ENCODE measurements at regions not wholly inside any gene's neighbourhood (a gene's known extent, or its start where the extent isn't known, plus 50 kb on each side); places are given as distances from the start of the nearest gene placed in this dataset.
"Not testable (repeated sequence)": the region's sequence is repeated elsewhere in the genome, so short reads cannot be mapped to it uniquely, and the experiment has no call there.

- H3K27ac ChIP-seq: no peak overlapping the region
- DNase-seq (ENCODE audit: low spot score): no peak
- no peak overlapping the region for H2AFZ ChIP-seq (replicated peaks)
- no peak overlapping the region for H3K27ac Mint-ChIP-seq
- H3K9me3 ChIP-seq (ENCODE audit: low read depth): no peaks in the 10 kb centered on the region
- H4K20me1 ChIP-seq (ENCODE audit: low read depth): no peaks in the 10 kb centered on the region
- H3F3A ChIP-seq (ENCODE audit: low read depth): no peaks in the 10 kb centered on the region
- no peak overlapping the region for H3K4me2 ChIP-seq
- no peak overlapping the region for H3K4me3 Mint-ChIP-seq
- no peaks in the 10 kb centered on the region for H3K4me1 Mint-ChIP-seq
- H3K36me3 ChIP-seq: no peaks in the 10 kb centered on the region
- H3K79me2 ChIP-seq (ENCODE audit: low read depth): no peaks in the 10 kb centered on the region
- no peak overlapping the region for H3K4me3 ChIP-seq
- H3K27me3 ChIP-seq: no peaks in the 10 kb centered on the region
- H3K9me3 Mint-ChIP-seq: no peaks in the 10 kb centered on the region
- no peak overlapping the region for H3K9ac ChIP-seq
- H3K4me1 ChIP-seq: no peaks in the 10 kb centered on the region
- H3K27me3 Mint-ChIP-seq (ENCODE audit: insufficient read depth, low read depth): no peaks in the 10 kb centered on the region
- no peaks in the 10 kb centered on the region for H3K36me3 Mint-ChIP-seq
- TF ChIP-seq EZH2phosphoT487 (IDR thresholded peaks at IDR 0.05) (no peak), EZH2 (IDR thresholded peaks at IDR 0.05) (no peak), CTCF (IDR thresholded peaks at IDR 0.05) (no peak)
These were observed 57.9 kb downstream of the HINT1 start for GRCh38 chr5:131107128-131107527.

GRCh38 chr5:131104169-131104808 lies 60.8 kb downstream of the HINT1 start:
- H3K79me2 ChIP-seq (ENCODE audit: low read depth): no peaks in the 10 kb centered on the region
- Mint-ChIP-seq H3K4me1 (no peaks in the 10 kb centered on the region), H3K27ac (no peak overlapping the region), H3K36me3 (no peaks in the 10 kb centered on the region), H3K9me3 (no peaks in the 10 kb centered on the region), H3K27me3 (ENCODE audit: insufficient read depth, low read depth) (peaks cover 2% of the 10 kb centered on the region), H3K4me3 (no peak overlapping the region)
- no peak overlapping the region for H2AFZ ChIP-seq (replicated peaks)
- no peak overlapping the region for H3K27ac ChIP-seq
- H3K27me3 ChIP-seq: no peaks in the 10 kb centered on the region
- H3F3A ChIP-seq (ENCODE audit: low read depth): no peaks in the 10 kb centered on the region
- no peaks in the 10 kb centered on the region for H4K20me1 ChIP-seq (ENCODE audit: low read depth)
- no peak for DNase-seq (ENCODE audit: low spot score)
- no peak overlapping the region for H3K9ac ChIP-seq
- no peaks in the 10 kb centered on the region for H3K4me1 ChIP-seq
- no peaks in the 10 kb centered on the region for H3K9me3 ChIP-seq (ENCODE audit: low read depth)
- TF ChIP-seq EZH2phosphoT487 (IDR thresholded peaks at IDR 0.05) (no peak), EZH2 (IDR thresholded peaks at IDR 0.05) (no peak), CTCF (IDR thresholded peaks at IDR 0.05) (no peak)
- H3K36me3 ChIP-seq: no peaks in the 10 kb centered on the region
- H3K4me3 ChIP-seq: no peak overlapping the region
- H3K4me2 ChIP-seq: no peak overlapping the region

- H3K27ac Mint-ChIP-seq: no peak overlapping the region
- no peak overlapping the region for H3K9ac ChIP-seq
- no peaks in the 10 kb centered on the region for H3K36me3 Mint-ChIP-seq
- H3K27ac ChIP-seq: no peak overlapping the region
- H3K9me3 Mint-ChIP-seq: no peaks in the 10 kb centered on the region
- H3K9me3 ChIP-seq (ENCODE audit: low read depth): no peaks in the 10 kb centered on the region
- no peak overlapping the region for H3K4me3 ChIP-seq
- no peak overlapping the region for H3K4me3 Mint-ChIP-seq
- peak overlapping the region; percentile 9 for H2AFZ ChIP-seq (replicated peaks)
- H3K4me2 ChIP-seq: no peak overlapping the region
- H3K4me1 ChIP-seq: no peaks in the 10 kb centered on the region
- no peaks in the 10 kb centered on the region for H3K4me1 Mint-ChIP-seq
- H3F3A ChIP-seq (ENCODE audit: low read depth): no peaks in the 10 kb centered on the region
- H3K79me2 ChIP-seq (ENCODE audit: low read depth): no peaks in the 10 kb centered on the region
- no peaks in the 10 kb centered on the region for H4K20me1 ChIP-seq (ENCODE audit: low read depth)
- H3K36me3 ChIP-seq: no peaks in the 10 kb centered on the region
- H3K27me3 Mint-ChIP-seq (ENCODE audit: insufficient read depth, low read depth): peaks cover 2% of the 10 kb centered on the region
- no peak for DNase-seq (ENCODE audit: low spot score)
- no peaks in the 10 kb centered on the region for H3K27me3 ChIP-seq
- TF ChIP-seq EZH2phosphoT487 (IDR thresholded peaks at IDR 0.05): no peak
- TF ChIP-seq EZH2 (IDR thresholded peaks at IDR 0.05): no peak
- no peak for TF ChIP-seq CTCF (IDR thresholded peaks at IDR 0.05)
These were observed 68.0 kb downstream of the HINT1 start for GRCh38 chr5:131096774-131097710.

- not testable (repeated sequence) for DNase-seq (ENCODE audit: low spot score); H3K4me3 Mint-ChIP-seq; H3K36me3 Mint-ChIP-seq; H3K27ac ChIP-seq; H3K4me3 ChIP-seq; H3K27ac Mint-ChIP-seq; H3K27me3 ChIP-seq; H3K79me2 ChIP-seq (ENCODE audit: low read depth); H3K4me2 ChIP-seq; H3K27me3 Mint-ChIP-seq (ENCODE audit: insufficient read depth, low read depth); H3K4me1 Mint-ChIP-seq; H4K20me1 ChIP-seq (ENCODE audit: low read depth); H2AFZ ChIP-seq (replicated peaks); H3F3A ChIP-seq (ENCODE audit: low read depth); H3K36me3 ChIP-seq; H3K4me1 ChIP-seq; H3K9ac ChIP-seq; H3K9me3 Mint-ChIP-seq; H3K9me3 ChIP-seq (ENCODE audit: low read depth)
These were observed 69.5 kb downstream of the HINT1 start for GRCh38 chr5:131095561-131095960.

Measured in neural progenitor cell (in vitro differentiated cells).